ENCODE measurements at regions not wholly inside any gene's neighbourhood (a gene's known extent, or its start where the extent isn't known, plus 50 kb on each side); places are given as distances from the start of the nearest gene placed in this dataset.

DNA sequence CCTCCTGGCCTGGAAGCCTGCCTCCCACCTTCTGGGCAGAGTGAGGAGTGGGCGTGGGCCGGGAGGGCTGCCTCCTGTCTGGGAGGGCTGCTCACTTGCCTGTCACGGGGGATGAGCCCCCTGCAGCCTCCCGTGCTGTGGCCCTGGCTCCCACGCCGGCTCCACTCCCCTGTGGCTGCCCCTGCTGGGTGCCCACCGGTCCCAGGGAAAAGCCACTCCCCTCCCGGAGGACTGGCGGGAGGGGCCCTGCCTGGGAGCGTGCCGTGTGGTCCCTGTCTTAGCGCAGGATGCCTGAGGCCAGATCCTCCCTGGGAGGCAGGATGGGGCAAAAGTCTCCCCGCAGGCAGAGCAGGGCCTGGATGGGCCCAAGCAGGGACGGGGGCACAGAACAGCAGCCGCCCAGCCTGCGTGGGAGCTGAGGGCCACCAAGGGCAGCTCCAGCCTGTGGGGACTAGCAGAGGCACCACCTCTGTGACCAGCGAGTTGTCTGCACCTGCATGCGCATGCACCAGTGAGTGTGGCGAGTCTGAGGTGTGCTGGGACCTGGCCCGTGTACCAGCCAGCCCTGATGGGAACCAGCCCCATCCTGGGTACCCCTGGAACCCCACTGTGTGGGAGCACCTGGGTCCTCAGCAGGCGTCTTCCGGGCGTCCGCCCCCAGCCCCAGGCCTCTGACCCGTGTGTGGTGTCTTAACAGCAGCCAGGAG lies 339.9 kb downstream of the SEC14L1 start:
- TF ChIP-seq, protein P1, sequence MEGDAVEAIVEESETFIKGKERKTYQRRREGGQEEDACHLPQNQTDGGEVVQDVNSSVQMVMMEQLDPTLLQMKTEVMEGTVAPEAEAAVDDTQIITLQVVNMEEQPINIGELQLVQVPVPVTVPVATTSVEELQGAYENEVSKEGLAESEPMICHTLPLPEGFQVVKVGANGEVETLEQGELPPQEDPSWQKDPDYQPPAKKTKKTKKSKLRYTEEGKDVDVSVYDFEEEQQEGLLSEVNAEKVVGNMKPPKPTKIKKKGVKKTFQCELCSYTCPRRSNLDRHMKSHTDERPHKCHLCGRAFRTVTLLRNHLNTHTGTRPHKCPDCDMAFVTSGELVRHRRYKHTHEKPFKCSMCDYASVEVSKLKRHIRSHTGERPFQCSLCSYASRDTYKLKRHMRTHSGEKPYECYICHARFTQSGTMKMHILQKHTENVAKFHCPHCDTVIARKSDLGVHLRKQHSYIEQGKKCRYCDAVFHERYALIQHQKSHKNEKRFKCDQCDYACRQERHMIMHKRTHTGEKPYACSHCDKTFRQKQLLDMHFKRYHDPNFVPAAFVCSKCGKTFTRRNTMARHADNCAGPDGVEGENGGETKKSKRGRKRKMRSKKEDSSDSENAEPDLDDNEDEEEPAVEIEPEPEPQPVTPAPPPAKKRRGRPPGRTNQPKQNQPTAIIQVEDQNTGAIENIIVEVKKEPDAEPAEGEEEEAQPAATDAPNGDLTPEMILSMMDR (IDR thresholded peaks at IDR 0.05; ENCODE audit: low read depth, low read length), result no peak
- TF ChIP-seq EZH2phosphoT487 (IDR thresholded peaks at IDR 0.05; ENCODE audit: low read depth), result no peak

All from OCI-LY3 (cell line).